AG10803 (cell line): ENCODE measurements at regions not wholly inside any gene's neighbourhood (a gene's known extent, or its start where the extent isn't known, plus 50 kb on each side); places are given as distances from the start of the nearest gene placed in this dataset.

Experiments
- DNase-seq: peaks from one replicate; pipeline ENCODE4 v3.0.0; 2010; ENCODE audit warnings: low read depth
- H3K4me3 ChIP-seq: 2 replicates; pipeline ENCODE4 v1.5.1; 2011; ENCODE audit warnings: mild to moderate bottlenecking, low read length, control low read depth
- CTCF ChIP-seq: conservative IDR thresholded peaks from 2 replicates; pipeline ENCODE4 v1.5.1; 2011; ENCODE audit warnings: mild to moderate bottlenecking, low read length, control low read depth, inconsistent platforms

GRCh38 chr17:15086776-15087295 is 178.3 kb downstream of the PMP22 start:
- no peak overlapping the region for H3K4me3 ChIP-seq
- DNase-seq, result no peak
- no peak for TF ChIP-seq CTCF

GRCh38 chr17:15085890-15086677 is 179.0 kb downstream of the PMP22 start:
- no peak for TF ChIP-seq CTCF
- H3K4me3 ChIP-seq, result no peak overlapping the region
- DNase-seq, result no peak

GRCh38 chr17:15083225-15083624 is 181.9 kb downstream of the PMP22 start:
- DNase-seq, result peak; percentile 16
- H3K4me3 ChIP-seq, result no peak overlapping the region
- TF ChIP-seq CTCF, result no peak

GRCh38 chr17:15081008-15081407 is 184.1 kb downstream of the PMP22 start:
- no peak overlapping the region for H3K4me3 ChIP-seq
- TF ChIP-seq CTCF, result no peak
- DNase-seq, result no peak

- DNase-seq, result no peak
- no peak for TF ChIP-seq CTCF
- no peak overlapping the region for H3K4me3 ChIP-seq
Observed at GRCh38 chr17:15078570-15078969, 186.6 kb downstream of the PMP22 start.

- no peak for DNase-seq
- H3K4me3 ChIP-seq, result no peak overlapping the region
- TF ChIP-seq CTCF, result no peak
Observed at GRCh38 chr17:15076991-15077663, 188.0 kb downstream of the PMP22 start.

GRCh38 chr17:15051933-15052332 is 213.2 kb downstream of the PMP22 start:
- no peak overlapping the region for H3K4me3 ChIP-seq
- TF ChIP-seq CTCF, result no peak
- no peak for DNase-seq
